Endodermal cell (in vitro differentiated cells): ENCODE measurements at regions not wholly inside any gene's neighbourhood (a gene's known extent, or its start where the extent isn't known, plus 50 kb on each side); places are given as distances from the start of the nearest gene placed in this dataset.

Source experiments
- DNase-seq: peaks from one replicate; pipeline ENCODE4 v3.0.0-alpha.2; 2017
- H3K27ac ChIP-seq: 2 replicates; pipeline ENCODE4 v1.5.1; 2013; ENCODE audit warnings: mild to moderate bottlenecking, low read depth, low read length, moderate library complexity
- H3K27me3 ChIP-seq: 2 replicates; pipeline ENCODE4 v1.6.1; 2013; ENCODE audit warnings: mild to moderate bottlenecking, low read length, moderate library complexity; ENCODE audit not compliant: insufficient read depth, control insufficient read depth, poor library complexity, severe bottlenecking
- H3K36me3 ChIP-seq: 2 replicates; pipeline ENCODE4 v1.7.0; 2013; ENCODE audit warnings: mild to moderate bottlenecking, low read length, moderate library complexity; ENCODE audit not compliant: control insufficient read depth, insufficient read depth
- H3K4me1 ChIP-seq: one replicate; pipeline ENCODE4 v1.7.0; 2013; ENCODE audit warnings: low read length; ENCODE audit not compliant: control insufficient read depth, insufficient read depth
- H3K4me3 ChIP-seq: 2 replicates; pipeline ENCODE4 v1.5.1; 2013; ENCODE audit warnings: mild to moderate bottlenecking, low read length, moderate library complexity
- H3K9ac ChIP-seq: 2 replicates; pipeline ENCODE4 v1.6.1; 2013; ENCODE audit warnings: mild to moderate bottlenecking, low read length, moderate library complexity; ENCODE audit not compliant: poor library complexity, severe bottlenecking; ENCODE audit errors: extremely low read depth
- H3K9me3 ChIP-seq: 2 replicates; pipeline ENCODE4 v1.6.1; 2013; ENCODE audit warnings: mild to moderate bottlenecking, low read length, moderate library complexity; ENCODE audit not compliant: control insufficient read depth
- H3K27ac Mint-ChIP-seq: 2 replicates; pipeline ENCODE4 v1.8.0; 2020; ENCODE audit warnings: mixed read lengths
- H3K27me3 Mint-ChIP-seq: 2 replicates; pipeline ENCODE4 v1.8.0; 2021; ENCODE audit warnings: mild to moderate bottlenecking, mixed read lengths; ENCODE audit not compliant: insufficient read depth
- H3K36me3 Mint-ChIP-seq: 2 replicates; pipeline ENCODE4 v1.8.0; 2020; ENCODE audit warnings: low read depth, mixed read lengths
- H3K4me1 Mint-ChIP-seq: 2 replicates; pipeline ENCODE4 v1.8.0; 2020; ENCODE audit warnings: mixed read lengths
- H3K4me3 Mint-ChIP-seq: 2 replicates; pipeline ENCODE4 v1.8.0; 2020; ENCODE audit warnings: mild to moderate bottlenecking, moderate library complexity, mixed read lengths
- H3K9me3 Mint-ChIP-seq: 2 replicates; pipeline ENCODE4 v1.8.0; 2020; ENCODE audit warnings: mild to moderate bottlenecking, mixed read lengths
- CTCF ChIP-seq: fragments of 200-600 bp; sonication (generic); conservative IDR thresholded peaks from 2 replicates; pipeline ENCODE4 v1.5.0; 2021; ENCODE audit warnings: antibody characterized with exemption, mild to moderate bottlenecking
- WGBS, 2 experiments: methylation state at CpG; one replicate each; pipeline versions ENCODE4 v1.1.5 to v1.1.7; 2013; ENCODE audit warnings: missing lambda C conversion rate in 2 of 2, mixed read lengths in 1 of 2; ENCODE audit not compliant: insufficient coverage in 1 of 2, insufficient read length in 1 of 2; 5-methylcytosine and 5-hydroxymethylcytosine counted together

GRCh38 chr14:75341620-75342019 is 63.0 kb downstream of the FOS start:
- peaks cover 18% of the 10 kb centered on the region for H3K27me3 Mint-ChIP-seq
- Histone ChIP-seq H3K27me3 (no peaks in the 10 kb centered on the region), H3K9ac (no peak overlapping the region), H3K36me3 (no peaks in the 10 kb centered on the region), H3K4me1 (no peaks in the 10 kb centered on the region), H3K27ac (no peak overlapping the region), H3K9me3 (no peaks in the 10 kb centered on the region), H3K4me3 (no peak overlapping the region)
- no peak overlapping the region for H3K4me3 Mint-ChIP-seq
- no peak overlapping the region for H3K27ac Mint-ChIP-seq
- H3K4me1 Mint-ChIP-seq = no peaks in the 10 kb centered on the region
- H3K36me3 Mint-ChIP-seq = no peaks in the 10 kb centered on the region
- H3K9me3 Mint-ChIP-seq = peaks cover 17% of the 10 kb centered on the region
- DNase-seq = no peak
- TF ChIP-seq CTCF = no peak

GRCh38 chr14:75342762-75343599 is 64.4 kb downstream of the FOS start:
- Histone ChIP-seq H3K4me3 (no peak overlapping the region), H3K36me3 (no peaks in the 10 kb centered on the region), H3K27me3 (no peaks in the 10 kb centered on the region), H3K9me3 (no peaks in the 10 kb centered on the region), H3K4me1 (no peaks in the 10 kb centered on the region), H3K9ac (no peak overlapping the region), H3K27ac (no peak overlapping the region)
- H3K27me3 Mint-ChIP-seq = peaks cover 18% of the 10 kb centered on the region
- no peak overlapping the region for H3K27ac Mint-ChIP-seq
- H3K4me3 Mint-ChIP-seq = no peak overlapping the region
- WGBS, 2 experiments = 86 to 100% methylated on average over 2 to 4 of the region's 4 CpGs
- peaks cover 10% of the 10 kb centered on the region for H3K9me3 Mint-ChIP-seq
- H3K4me1 Mint-ChIP-seq = no peaks in the 10 kb centered on the region
- no peak for DNase-seq
- no peak for TF ChIP-seq CTCF
- no peaks in the 10 kb centered on the region for H3K36me3 Mint-ChIP-seq

GRCh38 chr14:75343911-75344310 is 65.3 kb downstream of the FOS start:
- Mint-ChIP-seq H3K36me3 (no peaks in the 10 kb centered on the region), H3K4me1 (no peaks in the 10 kb centered on the region), H3K4me3 (no peak overlapping the region), H3K27me3 (peaks cover 14% of the 10 kb centered on the region), H3K9me3 (peaks cover 2% of the 10 kb centered on the region), H3K27ac (no peak overlapping the region)
- no peak for TF ChIP-seq CTCF
- no peaks in the 10 kb centered on the region for H3K36me3 ChIP-seq
- H3K4me3 ChIP-seq = no peak overlapping the region
- no peak overlapping the region for H3K9ac ChIP-seq
- H3K27ac ChIP-seq = no peak overlapping the region
- H3K27me3 ChIP-seq = no peaks in the 10 kb centered on the region
- H3K4me1 ChIP-seq = no peaks in the 10 kb centered on the region
- 95 to 100% methylated on average over 1 to 2 of the region's 2 CpGs for WGBS, 2 experiments
- no peaks in the 10 kb centered on the region for H3K9me3 ChIP-seq
- DNase-seq = no peak
